ENCODE measurements at regions not wholly inside any gene's neighbourhood (a gene's known extent, or its start where the extent isn't known, plus 50 kb on each side); places are given as distances from the start of the nearest gene placed in this dataset.

GRCh38 chr10:24008164-24009091 is 200.5 kb upstream of the KIAA1217 start:
- H3K4me1 Mint-ChIP-seq (ENCODE audit: low read depth) = peaks cover 3% of the 10 kb centered on the region
- peaks cover 2% of the 10 kb centered on the region for H3K27me3 Mint-ChIP-seq (ENCODE audit: low read depth)
- no peak overlapping the region for H3K27ac Mint-ChIP-seq (ENCODE audit: unreplicated experiment)
- H3K4me3 Mint-ChIP-seq (ENCODE audit: unreplicated experiment) = no peak overlapping the region
- no peaks in the 10 kb centered on the region for H3K36me3 Mint-ChIP-seq (ENCODE audit: low read depth)
- no peak for DNase-seq (ENCODE audit: low spot score)
- no peaks in the 10 kb centered on the region for H3K9me3 Mint-ChIP-seq (ENCODE audit: low read depth)
- TF ChIP-seq CTCF (IDR thresholded peaks at IDR 0.05) = no peak

- H3K9me3 Mint-ChIP-seq (ENCODE audit: low read depth) = no peaks in the 10 kb centered on the region
- H3K36me3 Mint-ChIP-seq (ENCODE audit: low read depth) = no peaks in the 10 kb centered on the region
- H3K27me3 Mint-ChIP-seq (ENCODE audit: low read depth) = peaks cover 2% of the 10 kb centered on the region
- H3K4me1 Mint-ChIP-seq (ENCODE audit: low read depth) = peaks cover 3% of the 10 kb centered on the region
- no peak overlapping the region for H3K27ac Mint-ChIP-seq (ENCODE audit: unreplicated experiment)
- H3K4me3 Mint-ChIP-seq (ENCODE audit: unreplicated experiment) = no peak overlapping the region
- no peak for DNase-seq (ENCODE audit: low spot score)
- TF ChIP-seq CTCF (IDR thresholded peaks at IDR 0.05) = no peak
These were observed 199.8 kb upstream of the KIAA1217 start for GRCh38 chr10:24009115-24009514.

GRCh38 chr10:24009736-24010135 is 199.2 kb upstream of the KIAA1217 start:
- H3K4me3 Mint-ChIP-seq (ENCODE audit: unreplicated experiment) = no peak overlapping the region

GRCh38 chr10:24010436-24010970 is 198.4 kb upstream of the KIAA1217 start:
- TF ChIP-seq CTCF (IDR thresholded peaks at IDR 0.05) = no peak
- DNase-seq (ENCODE audit: low spot score) = no peak
- Mint-ChIP-seq H3K4me1 (ENCODE audit: low read depth) (peaks cover 3% of the 10 kb centered on the region), H3K27me3 (ENCODE audit: low read depth) (peaks cover 2% of the 10 kb centered on the region), H3K36me3 (ENCODE audit: low read depth) (no peaks in the 10 kb centered on the region), H3K4me3 (ENCODE audit: unreplicated experiment) (no peak overlapping the region), H3K27ac (ENCODE audit: unreplicated experiment) (no peak overlapping the region), H3K9me3 (ENCODE audit: low read depth) (no peaks in the 10 kb centered on the region)

More at GRCh38 chr10:24009736-24010135, 199.2 kb upstream of the KIAA1217 start:
- peaks cover 2% of the 10 kb centered on the region for H3K27me3 Mint-ChIP-seq (ENCODE audit: low read depth)
- no peak for DNase-seq (ENCODE audit: low spot score)
- no peak overlapping the region for H3K27ac Mint-ChIP-seq (ENCODE audit: unreplicated experiment)
- no peaks in the 10 kb centered on the region for H3K36me3 Mint-ChIP-seq (ENCODE audit: low read depth)
- TF ChIP-seq CTCF (IDR thresholded peaks at IDR 0.05) = no peak
- peaks cover 3% of the 10 kb centered on the region for H3K4me1 Mint-ChIP-seq (ENCODE audit: low read depth)
- H3K9me3 Mint-ChIP-seq (ENCODE audit: low read depth) = no peaks in the 10 kb centered on the region

GRCh38 chr10:24012249-24012803 is 196.6 kb upstream of the KIAA1217 start:
- no peak overlapping the region for H3K4me3 Mint-ChIP-seq (ENCODE audit: unreplicated experiment)
- no peak overlapping the region for H3K27ac Mint-ChIP-seq (ENCODE audit: unreplicated experiment)
- peaks cover 2% of the 10 kb centered on the region for H3K27me3 Mint-ChIP-seq (ENCODE audit: low read depth)
- no peak for TF ChIP-seq CTCF (IDR thresholded peaks at IDR 0.05)
- H3K9me3 Mint-ChIP-seq (ENCODE audit: low read depth) = no peaks in the 10 kb centered on the region
- no peaks in the 10 kb centered on the region for H3K36me3 Mint-ChIP-seq (ENCODE audit: low read depth)
- DNase-seq (ENCODE audit: low spot score) = no peak
- peaks cover 3% of the 10 kb centered on the region for H3K4me1 Mint-ChIP-seq (ENCODE audit: low read depth)
